ENCODE measurements at regions not wholly inside any gene's neighbourhood (a gene's known extent, or its start where the extent isn't known, plus 50 kb on each side); places are given as distances from the start of the nearest gene placed in this dataset.
"Not testable (repeated sequence)": the region's sequence is repeated elsewhere in the genome, so short reads cannot be mapped to it uniquely, and the experiment has no call there.

DNA sequence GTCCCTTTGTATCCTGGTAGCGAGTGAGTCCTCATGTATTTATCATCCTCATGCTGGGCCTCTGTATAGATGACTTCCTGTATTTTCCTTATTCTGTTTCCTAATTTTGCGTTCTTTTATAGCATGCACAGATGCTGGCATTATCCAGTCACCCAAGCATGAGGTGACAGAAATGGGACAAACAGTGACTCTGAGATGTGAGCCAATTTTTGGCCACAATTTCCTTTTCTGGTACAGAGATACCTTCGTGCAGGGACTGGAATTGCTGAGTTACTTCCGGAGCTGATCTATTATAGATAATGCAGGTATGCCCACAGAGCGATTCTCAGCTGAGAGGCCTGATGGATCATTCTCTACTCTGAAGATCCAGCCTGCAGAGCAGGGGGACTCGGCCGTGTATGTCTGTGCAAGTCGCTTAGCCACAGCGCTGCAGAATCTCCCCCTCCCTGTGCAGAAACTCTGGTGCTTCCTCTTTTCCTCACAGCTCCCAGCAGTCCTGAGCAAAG lies 183.1 kb upstream of the PRSS58 start:
- no peak for DNase-seq (ENCODE audit: low read depth in 2 of 2)

GRCh38 chr7:142440219-142440905 lies 182.5 kb upstream of the PRSS58 start:
- no peak for DNase-seq (ENCODE audit: low read depth in 2 of 2)

DNA sequence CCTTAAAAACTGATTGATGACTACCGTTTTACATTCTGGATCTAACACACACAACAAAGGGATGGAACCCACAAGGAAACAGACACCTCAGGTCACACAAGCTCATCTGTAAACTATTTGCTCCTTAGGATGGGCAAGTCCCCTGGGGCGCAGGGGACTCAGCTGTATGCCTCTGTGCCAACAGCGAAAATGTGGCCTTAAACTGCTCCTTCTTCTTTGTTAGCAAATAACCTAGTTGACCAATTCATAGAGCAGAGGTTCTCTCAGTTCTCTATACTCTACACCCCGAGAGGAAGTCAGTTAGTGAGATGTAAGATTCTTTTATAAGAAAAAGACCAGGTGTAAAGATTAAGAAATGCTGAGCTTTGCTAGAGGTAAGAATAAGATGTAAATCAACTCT lies 181.9 kb upstream of the PRSS58 start:
- DNase-seq (ENCODE audit: low read depth in 2 of 2) = no peak

DNA sequence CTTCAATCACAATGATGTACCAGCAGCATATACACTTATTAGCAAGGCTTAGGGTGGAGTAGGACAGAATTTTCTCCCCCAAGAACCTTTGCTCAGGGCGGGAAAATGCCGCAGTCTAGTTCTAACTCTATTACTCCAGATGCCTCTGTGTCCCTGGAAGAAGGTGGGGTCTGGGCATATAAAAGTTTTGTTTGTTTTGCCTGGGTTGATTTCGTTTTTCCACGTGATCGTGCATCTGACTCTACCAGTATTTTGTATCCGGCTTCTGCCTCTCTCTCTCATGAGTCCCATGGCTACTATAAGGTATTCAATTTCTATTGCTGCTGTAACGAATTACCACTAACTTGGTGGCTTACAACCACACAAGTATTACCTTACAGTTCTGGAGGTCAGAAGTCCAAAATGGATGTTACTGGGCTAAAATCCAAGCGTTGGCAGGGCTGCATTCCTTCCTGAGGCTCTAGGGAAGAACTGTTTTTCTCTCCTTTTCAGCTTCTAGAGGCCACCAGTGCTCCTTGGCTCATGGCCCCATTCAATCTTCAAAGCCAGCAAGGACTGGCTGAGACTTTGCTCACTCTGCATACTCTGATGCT lies 181.2 kb upstream of the PRSS58 start:
- no peak for DNase-seq (ENCODE audit: low read depth in 2 of 2)

DNA sequence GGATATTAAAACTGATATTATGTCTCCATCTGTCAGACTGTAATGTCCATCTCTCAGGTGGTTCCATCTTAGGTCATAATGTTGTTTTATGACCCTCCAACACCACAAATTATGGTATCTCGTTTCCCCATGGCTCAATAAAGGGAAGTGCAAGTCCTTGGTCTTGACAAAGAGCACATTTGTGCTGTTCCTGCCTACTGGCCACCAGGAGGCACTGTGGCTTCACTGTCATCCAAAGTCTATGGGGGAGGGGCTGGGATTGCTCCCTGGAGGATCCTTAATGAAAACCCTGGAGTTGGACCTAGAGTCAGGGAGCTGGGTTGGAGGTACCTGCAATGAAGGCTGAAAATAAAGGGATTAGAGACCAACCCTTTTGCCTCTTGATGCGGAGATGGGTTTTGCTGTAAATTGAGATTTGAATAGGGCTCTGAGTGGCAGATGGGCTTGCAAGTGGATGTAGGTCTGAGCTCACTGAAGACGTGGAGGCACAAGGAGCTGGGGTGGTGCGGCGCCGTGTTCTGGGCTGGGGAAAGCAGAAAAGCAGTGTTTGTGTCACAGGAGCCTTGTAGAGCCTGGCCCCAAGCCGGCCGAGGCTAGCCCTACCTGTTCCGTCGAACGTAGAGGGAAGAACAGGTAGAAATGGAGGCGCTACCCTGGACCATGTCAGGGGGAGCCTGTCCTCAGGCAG lies 180.5 kb upstream of the PRSS58 start:
- DNase-seq (ENCODE audit: low read depth in 2 of 2) = no peak

GRCh38 chr7:142437741-142438140 lies 179.9 kb upstream of the PRSS58 start:
- no peak for DNase-seq (ENCODE audit: low read depth in 2 of 2)

- DNase-seq (ENCODE audit: low read depth in 2 of 2) = no peak
Observed at GRCh38 chr7:142436601-142437000, 178.7 kb upstream of the PRSS58 start.

GRCh38 chr7:142435606-142436005 lies 177.7 kb upstream of the PRSS58 start:
- not testable (repeated sequence) for DNase-seq (ENCODE audit: low read depth in 2 of 2)

DNA sequence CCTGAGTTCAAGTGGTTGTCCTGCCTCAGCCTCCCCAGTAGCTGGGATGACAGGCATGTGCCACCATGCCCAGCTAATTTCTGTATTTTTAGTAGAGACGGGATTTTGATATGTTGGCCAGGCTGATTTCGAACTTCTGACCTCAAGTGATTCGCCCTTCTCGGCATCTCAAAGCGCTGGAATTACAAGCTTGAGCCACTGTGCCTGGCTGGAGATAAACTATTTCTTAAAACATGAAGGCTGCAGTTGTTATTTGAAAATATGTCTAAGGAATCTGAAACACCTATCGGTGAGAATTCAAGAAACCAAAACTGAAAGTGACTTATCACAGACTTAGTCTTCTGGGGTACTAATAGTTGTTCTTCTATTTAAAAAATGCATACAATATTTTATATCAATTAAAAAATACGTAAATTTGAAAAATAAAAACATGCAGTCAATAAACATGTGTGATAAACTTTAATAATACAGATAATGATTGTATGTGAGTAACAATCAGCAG lies 176.9 kb upstream of the PRSS58 start:
- no peak for DNase-seq (ENCODE audit: low read depth in 2 of 2)

DNA sequence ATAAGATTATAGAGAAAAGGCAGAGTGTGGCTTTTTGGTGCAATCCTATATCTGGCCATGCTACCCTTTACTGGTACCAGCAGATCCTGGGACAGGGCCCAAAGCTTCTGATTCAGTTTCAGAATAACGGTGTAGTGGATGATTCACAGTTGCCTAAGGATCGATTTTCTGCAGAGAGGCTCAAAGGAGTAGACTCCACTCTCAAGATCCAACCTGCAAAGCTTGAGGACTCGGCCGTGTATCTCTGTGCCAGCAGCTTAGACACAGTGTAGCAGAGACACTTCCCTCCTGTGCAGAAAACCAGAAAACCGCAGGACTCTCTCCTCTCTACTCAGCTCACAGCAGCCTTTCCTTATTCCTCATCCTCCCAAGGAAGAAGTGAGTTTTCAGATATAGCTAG lies 176.3 kb upstream of the PRSS58 start:
- DNase-seq (ENCODE audit: low read depth in 2 of 2) = not testable (repeated sequence)

DNA sequence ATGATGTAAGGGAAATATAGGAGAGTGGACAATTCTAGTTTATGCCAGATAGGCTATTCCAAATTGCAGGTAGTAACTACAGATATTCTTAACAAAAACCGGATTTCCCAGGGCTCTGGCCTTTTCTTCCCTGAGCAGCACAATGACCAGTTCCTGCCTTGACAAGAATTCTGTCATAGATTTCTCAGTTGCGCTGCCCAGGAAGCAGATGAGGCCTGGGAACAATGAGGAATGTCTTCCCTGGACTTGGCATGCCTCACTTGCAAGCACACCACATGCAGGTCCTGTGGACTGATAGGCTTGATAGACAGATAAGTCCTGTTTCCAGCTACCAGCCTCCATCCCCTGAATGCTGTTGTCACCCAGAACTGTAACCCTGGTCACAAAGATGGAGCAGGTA lies 174.5 kb upstream of the PRSS58 start:
- DNase-seq (ENCODE audit: low read depth in 2 of 2) = no peak

- no peak for DNase-seq (ENCODE audit: low read depth in 2 of 2)
Observed at GRCh38 chr7:142431491-142431890, 173.6 kb upstream of the PRSS58 start.

DNA sequence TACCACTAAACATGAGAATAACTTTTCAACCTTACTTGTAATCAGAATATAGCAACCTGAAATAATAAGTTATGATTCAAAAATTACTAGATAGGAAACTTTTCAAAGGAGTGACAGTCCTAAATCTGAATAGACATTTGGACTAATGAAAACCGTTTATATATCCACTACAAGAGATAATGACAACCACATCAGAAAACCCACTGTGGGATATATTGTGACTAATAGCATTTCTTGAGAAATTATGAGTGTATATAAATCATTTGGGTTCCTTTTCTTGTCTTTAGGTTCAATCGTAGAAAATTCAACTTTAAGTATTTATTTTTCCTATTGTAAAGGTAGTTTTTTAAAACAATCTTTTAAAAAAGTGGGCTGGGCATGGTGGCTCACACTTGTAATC lies 170.2 kb upstream of the PRSS58 start:
- no peak for DNase-seq (ENCODE audit: low read depth in 2 of 2)

DNA sequence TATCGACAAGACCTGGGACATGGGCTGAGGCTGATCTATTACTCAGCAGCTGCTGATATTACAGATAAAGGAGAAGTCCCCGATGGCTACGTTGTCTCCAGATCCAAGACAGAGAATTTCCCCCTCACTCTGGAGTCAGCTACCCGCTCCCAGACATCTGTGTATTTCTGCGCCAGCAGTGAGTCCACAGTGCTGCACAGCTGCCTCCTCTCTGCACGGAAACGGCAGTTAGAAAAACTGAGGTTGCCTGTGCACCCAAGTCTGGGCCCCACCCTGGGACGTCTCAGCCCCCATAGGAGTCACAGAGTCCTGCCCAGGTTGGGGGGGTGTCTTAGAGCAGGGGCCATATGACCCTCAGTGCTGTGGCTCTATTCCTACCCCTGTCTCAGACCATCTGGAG lies 167.4 kb upstream of the PRSS58 start:
- DNase-seq (ENCODE audit: low read depth in 2 of 2) = no peak

DNA sequence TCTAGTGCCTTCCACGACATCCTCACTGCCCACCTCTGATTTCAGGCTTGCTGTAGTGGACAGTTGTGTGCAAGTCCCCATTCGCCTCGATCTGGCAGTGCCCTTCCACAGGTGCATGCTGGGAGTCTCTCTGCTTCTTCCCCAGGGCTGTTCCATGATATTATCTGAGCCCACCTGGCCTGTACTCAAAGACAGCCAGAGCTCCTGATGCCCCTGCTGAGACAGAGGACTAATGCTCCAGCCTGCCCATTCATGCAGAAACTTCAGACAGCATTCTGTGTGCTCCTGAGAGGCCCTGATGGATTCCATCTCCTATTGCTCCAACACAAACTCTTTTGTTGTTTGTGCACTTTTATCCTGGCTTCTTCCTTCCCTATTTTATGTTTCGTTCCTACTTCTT lies 164.8 kb upstream of the PRSS58 start:
- DNase-seq (ENCODE audit: low read depth in 2 of 2) = no peak

- no peak for DNase-seq (ENCODE audit: low read depth in 2 of 2)
Observed at GRCh38 chr7:142420554-142421362, 162.9 kb upstream of the PRSS58 start.

GRCh38 chr7:142418326-142418725 lies 160.5 kb upstream of the PRSS58 start:
- no peak for DNase-seq (ENCODE audit: low read depth in 2 of 2)

GRCh38 chr7:142414915-142415314 lies 157.1 kb upstream of the PRSS58 start:
- DNase-seq (ENCODE audit: low read depth in 2 of 2) = no peak

GRCh38 chr7:142414135-142414534 lies 156.3 kb upstream of the PRSS58 start:
- no peak for DNase-seq (ENCODE audit: low read depth in 2 of 2)

GRCh38 chr7:142413280-142414000 lies 155.6 kb upstream of the PRSS58 start:
- DNase-seq (ENCODE audit: low read depth in 2 of 2) = no peak

GRCh38 chr7:142412551-142413193 lies 154.8 kb upstream of the PRSS58 start:
- peak in 1 of 2 donors; percentile 4 for DNase-seq (ENCODE audit: low read depth in 2 of 2)
